NT2/D1 (cell line): ENCODE measurements at regions not wholly inside any gene's neighbourhood (a gene's known extent, or its start where the extent isn't known, plus 50 kb on each side); places are given as distances from the start of the nearest gene placed in this dataset.

Source experiments
- DNase-seq: peaks from one replicate; pipeline ENCODE4 v3.0.0-alpha.2; 2011; ENCODE audit warnings: low read depth, low spot score
- H3K27me3 ChIP-seq: 2 replicates; pipeline ENCODE4 v1.6.0; 2011; ENCODE audit warnings: mild to moderate bottlenecking; ENCODE audit not compliant: insufficient read length, insufficient read depth
- H3K36me3 ChIP-seq: 2 replicates; pipeline ENCODE4 v1.6.1; 2011; ENCODE audit warnings: mild to moderate bottlenecking, low read length, mixed read lengths; ENCODE audit not compliant: insufficient read depth, insufficient read length
- H3K4me1 ChIP-seq: 2 replicates; pipeline ENCODE4 v1.5.1; 2011; ENCODE audit not compliant: insufficient read depth, insufficient read length
- H3K4me3 ChIP-seq: 2 replicates; pipeline ENCODE4 v1.5.1; 2011; ENCODE audit warnings: low read depth; ENCODE audit not compliant: insufficient read length
- H3K9ac ChIP-seq: 2 replicates; pipeline ENCODE4 v1.6.0; 2011; ENCODE audit warnings: low read depth; ENCODE audit not compliant: insufficient read length
- H3K9me3 ChIP-seq: 2 replicates; pipeline ENCODE4 v1.5.1; 2011; ENCODE audit warnings: mild to moderate bottlenecking, low read length; ENCODE audit not compliant: insufficient read depth
- SUZ12 ChIP-seq: IDR thresholded peaks from 2 replicates; pipeline ENCODE4 v1.6.1; 2011; ENCODE audit not compliant: insufficient read length, insufficient read depth; ENCODE audit errors: extremely low read depth
- YY1 ChIP-seq: IDR thresholded peaks from 2 replicates; pipeline ENCODE4 v1.6.1; 2011; ENCODE audit not compliant: insufficient read length, insufficient read depth
- ZNF274 ChIP-seq: IDR thresholded peaks from 2 replicates; pipeline ENCODE4 v1.6.1; 2011; ENCODE audit warnings: mild to moderate bottlenecking, low read depth, low read length

- Histone ChIP-seq H3K4me3 (no peak overlapping the region), H3K36me3 (no peaks in the 10 kb centered on the region), H3K9ac (no peak overlapping the region), H3K4me1 (no peaks in the 10 kb centered on the region), H3K27me3 (no peaks in the 10 kb centered on the region), H3K9me3 (no peaks in the 10 kb centered on the region)
- TF ChIP-seq YY1 = no peak
- no peak for TF ChIP-seq SUZ12
- TF ChIP-seq ZNF274 = no peak
- DNase-seq = no peak
Observed at GRCh38 chr12:16730772-16731171, 124.8 kb upstream of the LMO3 start.

- Histone ChIP-seq H3K36me3 (no peaks in the 10 kb centered on the region), H3K27me3 (no peaks in the 10 kb centered on the region), H3K4me1 (no peaks in the 10 kb centered on the region), H3K9ac (no peak overlapping the region), H3K9me3 (no peaks in the 10 kb centered on the region), H3K4me3 (no peak overlapping the region)
- no peak for TF ChIP-seq ZNF274
- TF ChIP-seq YY1 = no peak
- TF ChIP-seq SUZ12 = no peak
- no peak for DNase-seq
Observed at GRCh38 chr12:16726879-16727278, 120.9 kb upstream of the LMO3 start.

GRCh38 chr12:16719713-16720416 is 113.9 kb upstream of the LMO3 start:
- DNase-seq = no peak
- H3K9me3 ChIP-seq = no peaks in the 10 kb centered on the region
- no peaks in the 10 kb centered on the region for H3K4me1 ChIP-seq
- no peaks in the 10 kb centered on the region for H3K36me3 ChIP-seq
- TF ChIP-seq SUZ12 (no peak), YY1 (no peak), ZNF274 (no peak)
- no peak overlapping the region for H3K9ac ChIP-seq
- H3K4me3 ChIP-seq = no peak overlapping the region
- H3K27me3 ChIP-seq = no peaks in the 10 kb centered on the region

GRCh38 chr12:16716928-16717327 is 111.0 kb upstream of the LMO3 start:
- Histone ChIP-seq H3K4me1 (no peaks in the 10 kb centered on the region), H3K4me3 (no peak overlapping the region), H3K27me3 (no peaks in the 10 kb centered on the region), H3K9me3 (no peaks in the 10 kb centered on the region), H3K36me3 (no peaks in the 10 kb centered on the region), H3K9ac (no peak overlapping the region)
- TF ChIP-seq ZNF274 (no peak), YY1 (no peak), SUZ12 (no peak)
- no peak for DNase-seq

GRCh38 chr12:16692099-16692498 is 86.1 kb upstream of the LMO3 start:
- no peak overlapping the region for H3K9ac ChIP-seq
- no peaks in the 10 kb centered on the region for H3K4me1 ChIP-seq
- no peaks in the 10 kb centered on the region for H3K36me3 ChIP-seq
- no peak for DNase-seq
- TF ChIP-seq SUZ12 (no peak), ZNF274 (no peak), YY1 (no peak)
- H3K4me3 ChIP-seq = no peak overlapping the region
- no peaks in the 10 kb centered on the region for H3K9me3 ChIP-seq
- no peaks in the 10 kb centered on the region for H3K27me3 ChIP-seq

- no peaks in the 10 kb centered on the region for H3K36me3 ChIP-seq
- TF ChIP-seq SUZ12 (no peak), YY1 (no peak), ZNF274 (no peak)
- no peak for DNase-seq
Observed at GRCh38 chr12:16691624-16692023, 85.7 kb upstream of the LMO3 start.

GRCh38 chr12:16688200-16688599 is 82.2 kb upstream of the LMO3 start:
- Histone ChIP-seq H3K9me3 (no peaks in the 10 kb centered on the region), H3K36me3 (no peaks in the 10 kb centered on the region), H3K9ac (no peak overlapping the region), H3K27me3 (no peaks in the 10 kb centered on the region), H3K4me1 (no peaks in the 10 kb centered on the region), H3K4me3 (no peak overlapping the region)
- TF ChIP-seq SUZ12 (no peak), ZNF274 (no peak), YY1 (no peak)
- no peak for DNase-seq

More at GRCh38 chr12:16691624-16692023, 85.7 kb upstream of the LMO3 start:
- no peak overlapping the region for H3K9ac ChIP-seq
- H3K4me3 ChIP-seq = no peak overlapping the region
- no peaks in the 10 kb centered on the region for H3K27me3 ChIP-seq
- H3K4me1 ChIP-seq = no peaks in the 10 kb centered on the region
- no peaks in the 10 kb centered on the region for H3K9me3 ChIP-seq

- no peaks in the 10 kb centered on the region for H3K27me3 ChIP-seq
- no peak overlapping the region for H3K9ac ChIP-seq
- no peaks in the 10 kb centered on the region for H3K36me3 ChIP-seq
- H3K4me3 ChIP-seq = no peak overlapping the region
- no peak for TF ChIP-seq ZNF274
- TF ChIP-seq SUZ12 = no peak
- TF ChIP-seq YY1 = no peak
- no peak for DNase-seq
- no peaks in the 10 kb centered on the region for H3K4me1 ChIP-seq
- H3K9me3 ChIP-seq = no peaks in the 10 kb centered on the region
Observed at GRCh38 chr12:16685107-16685506, 79.1 kb upstream of the LMO3 start.
